HFFc6 (cell line): ENCODE measurements at regions not wholly inside any gene's neighbourhood (a gene's known extent, or its start where the extent isn't known, plus 50 kb on each side); places are given as distances from the start of the nearest gene placed in this dataset.

ENCODE experiments used
- DNase-seq: peaks from one replicate; pipeline ENCODE4 v3.0.0-alpha.2; 2018
- H3K27ac Mint-ChIP-seq: 2 replicates; pipeline ENCODE4 v1.8.0; 2020; ENCODE audit warnings: mild to moderate bottlenecking, mixed read lengths
- H3K27me3 Mint-ChIP-seq: 2 replicates; pipeline ENCODE4 v1.8.0; 2021; ENCODE audit warnings: mild to moderate bottlenecking, moderate library complexity, mixed read lengths; ENCODE audit not compliant: insufficient read depth
- H3K36me3 Mint-ChIP-seq: 2 replicates; pipeline ENCODE4 v1.8.0; 2021; ENCODE audit warnings: low read depth, mixed read lengths
- H3K4me1 Mint-ChIP-seq: 2 replicates; pipeline ENCODE4 v1.8.0; 2020; ENCODE audit warnings: low read depth, mixed read lengths
- H3K4me3 Mint-ChIP-seq: 2 replicates; pipeline ENCODE4 v1.8.0; 2020; ENCODE audit warnings: mild to moderate bottlenecking, moderate library complexity, mixed read lengths
- H3K9me3 Mint-ChIP-seq: 2 replicates; pipeline ENCODE4 v1.8.0; 2020; ENCODE audit warnings: mild to moderate bottlenecking, mixed read lengths
- TF ChIP-seq, protein P1 (sequence below): fragments of 200-600 bp; sonication (generic); IDR thresholded peaks from 2 replicates; pipeline ENCODE4 v1.5.0; 2021; ENCODE audit warnings: antibody characterized with exemption, mild to moderate bottlenecking

DNA sequence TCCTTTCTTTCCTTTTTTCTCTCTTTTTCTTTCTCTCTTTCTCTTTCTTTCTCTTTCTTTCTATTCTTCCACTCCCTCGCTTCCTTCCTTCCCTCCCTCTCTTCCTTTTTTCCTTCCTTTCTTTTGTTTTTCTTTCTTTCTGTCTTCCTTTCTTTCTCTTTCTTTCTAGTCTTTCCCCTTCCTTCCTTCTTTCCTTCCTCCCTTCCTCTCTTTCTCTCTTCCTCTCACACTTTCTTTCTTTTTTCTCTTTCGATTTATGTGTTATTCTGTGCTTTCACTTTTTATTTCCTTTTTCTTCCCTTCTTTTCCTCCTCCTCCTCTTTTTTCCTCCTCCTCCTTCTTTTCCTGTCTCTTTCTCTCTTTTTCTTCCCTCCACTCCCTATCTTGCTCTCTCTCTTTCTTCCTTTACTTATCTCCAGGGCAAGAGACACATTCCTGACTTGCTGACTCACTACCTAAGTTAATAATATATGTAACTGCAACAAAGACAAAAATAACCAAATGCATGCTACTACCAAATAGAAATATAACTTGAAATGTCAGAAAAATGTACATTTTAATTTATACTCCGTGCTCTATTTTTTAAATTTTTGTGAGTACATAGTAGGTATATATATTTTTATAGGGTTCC lies 445.5 kb downstream of the GABRG2 start:
- no peaks in the 10 kb centered on the region for H3K36me3 Mint-ChIP-seq
- no peak overlapping the region for H3K27ac Mint-ChIP-seq
- peaks cover 44% of the 10 kb centered on the region for H3K9me3 Mint-ChIP-seq
- TF ChIP-seq, protein P1, sequence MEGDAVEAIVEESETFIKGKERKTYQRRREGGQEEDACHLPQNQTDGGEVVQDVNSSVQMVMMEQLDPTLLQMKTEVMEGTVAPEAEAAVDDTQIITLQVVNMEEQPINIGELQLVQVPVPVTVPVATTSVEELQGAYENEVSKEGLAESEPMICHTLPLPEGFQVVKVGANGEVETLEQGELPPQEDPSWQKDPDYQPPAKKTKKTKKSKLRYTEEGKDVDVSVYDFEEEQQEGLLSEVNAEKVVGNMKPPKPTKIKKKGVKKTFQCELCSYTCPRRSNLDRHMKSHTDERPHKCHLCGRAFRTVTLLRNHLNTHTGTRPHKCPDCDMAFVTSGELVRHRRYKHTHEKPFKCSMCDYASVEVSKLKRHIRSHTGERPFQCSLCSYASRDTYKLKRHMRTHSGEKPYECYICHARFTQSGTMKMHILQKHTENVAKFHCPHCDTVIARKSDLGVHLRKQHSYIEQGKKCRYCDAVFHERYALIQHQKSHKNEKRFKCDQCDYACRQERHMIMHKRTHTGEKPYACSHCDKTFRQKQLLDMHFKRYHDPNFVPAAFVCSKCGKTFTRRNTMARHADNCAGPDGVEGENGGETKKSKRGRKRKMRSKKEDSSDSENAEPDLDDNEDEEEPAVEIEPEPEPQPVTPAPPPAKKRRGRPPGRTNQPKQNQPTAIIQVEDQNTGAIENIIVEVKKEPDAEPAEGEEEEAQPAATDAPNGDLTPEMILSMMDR: no peak
- H3K4me1 Mint-ChIP-seq: no peaks in the 10 kb centered on the region
- no peaks in the 10 kb centered on the region; the same call in 1 of the 2 replicates for H3K27me3 Mint-ChIP-seq
- H3K4me3 Mint-ChIP-seq: no peak overlapping the region
- no peak for DNase-seq

DNA sequence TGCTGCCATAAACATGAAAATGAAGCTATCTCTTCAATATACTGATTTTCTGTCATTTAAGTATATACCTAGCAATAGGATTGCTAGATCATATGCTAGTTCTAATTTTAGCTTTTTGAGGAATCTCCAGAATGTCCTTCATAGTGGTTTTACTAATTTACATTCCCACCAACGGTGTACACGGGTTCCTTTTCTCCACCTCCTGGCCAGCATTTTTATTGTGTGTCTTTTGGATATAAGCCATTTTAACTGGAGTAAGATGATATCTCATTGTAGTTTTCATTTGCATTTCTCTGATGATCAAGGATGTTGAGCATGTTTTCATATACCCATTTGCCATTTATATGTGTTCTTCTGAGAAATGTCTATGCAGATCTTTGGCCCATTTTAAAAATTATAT lies 446.5 kb downstream of the GABRG2 start:
- Mint-ChIP-seq H3K4me3 (no peak overlapping the region), H3K4me1 (no peaks in the 10 kb centered on the region), H3K27me3 (no peaks in the 10 kb centered on the region; the same call in 1 of the 2 replicates), H3K36me3 (no peaks in the 10 kb centered on the region), H3K9me3 (peaks cover 50% of the 10 kb centered on the region), H3K27ac (no peak overlapping the region)
- DNase-seq: no peak
- TF ChIP-seq, protein P1: no peak

DNA sequence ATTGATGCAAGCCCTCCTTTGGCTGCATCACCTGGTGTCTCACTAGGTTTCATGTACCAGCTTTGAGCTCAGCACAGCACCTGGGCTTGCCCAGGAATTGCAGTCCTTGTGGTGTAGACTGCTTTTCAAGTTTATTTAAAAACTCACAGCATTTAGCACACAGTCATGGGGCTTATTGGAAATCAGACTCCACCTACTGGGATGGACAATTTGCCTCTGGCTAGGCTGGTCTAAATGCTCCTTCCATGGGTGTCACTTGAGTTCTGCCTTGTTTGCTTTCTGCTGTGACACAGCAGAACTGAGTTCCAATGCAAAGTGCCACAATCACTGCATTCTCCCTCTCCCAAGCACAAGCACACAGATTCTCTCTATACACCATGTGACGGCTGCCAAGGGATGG lies 453.3 kb downstream of the GABRG2 start:
- no peak overlapping the region for H3K27ac Mint-ChIP-seq
- peaks cover 70% of the 10 kb centered on the region for H3K9me3 Mint-ChIP-seq
- TF ChIP-seq, protein P1: no peak
- H3K36me3 Mint-ChIP-seq: no peaks in the 10 kb centered on the region
- no peak for DNase-seq
- no peaks in the 10 kb centered on the region for H3K4me1 Mint-ChIP-seq
- no peak overlapping the region for H3K4me3 Mint-ChIP-seq
- no peaks in the 10 kb centered on the region for H3K27me3 Mint-ChIP-seq

DNA sequence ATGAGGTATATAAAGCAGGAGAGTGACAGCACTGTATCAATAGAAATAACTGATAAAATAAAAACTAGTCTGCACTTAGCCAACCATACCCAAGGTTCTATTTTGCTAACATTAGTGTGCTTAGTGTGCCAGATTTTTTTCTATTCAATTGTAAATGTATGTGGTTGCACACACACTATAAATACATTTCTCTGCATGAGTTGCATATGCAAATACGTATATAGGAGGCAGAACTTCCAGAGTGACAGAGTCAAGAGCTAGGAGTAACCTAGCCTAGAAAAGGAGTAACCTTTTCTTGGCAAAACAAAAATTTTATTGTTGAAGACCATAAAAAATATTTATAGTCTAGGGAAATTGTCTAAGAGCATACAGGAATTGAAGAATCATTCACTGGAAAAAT lies 461.6 kb downstream of the GABRG2 start:
- TF ChIP-seq, protein P1: no peak
- H3K4me3 Mint-ChIP-seq: no peak overlapping the region
- DNase-seq: no peak
- peaks cover 37% of the 10 kb centered on the region for H3K9me3 Mint-ChIP-seq
- H3K36me3 Mint-ChIP-seq: no peaks in the 10 kb centered on the region
- no peaks in the 10 kb centered on the region for H3K27me3 Mint-ChIP-seq
- no peaks in the 10 kb centered on the region for H3K4me1 Mint-ChIP-seq
- H3K27ac Mint-ChIP-seq: no peak overlapping the region

DNA sequence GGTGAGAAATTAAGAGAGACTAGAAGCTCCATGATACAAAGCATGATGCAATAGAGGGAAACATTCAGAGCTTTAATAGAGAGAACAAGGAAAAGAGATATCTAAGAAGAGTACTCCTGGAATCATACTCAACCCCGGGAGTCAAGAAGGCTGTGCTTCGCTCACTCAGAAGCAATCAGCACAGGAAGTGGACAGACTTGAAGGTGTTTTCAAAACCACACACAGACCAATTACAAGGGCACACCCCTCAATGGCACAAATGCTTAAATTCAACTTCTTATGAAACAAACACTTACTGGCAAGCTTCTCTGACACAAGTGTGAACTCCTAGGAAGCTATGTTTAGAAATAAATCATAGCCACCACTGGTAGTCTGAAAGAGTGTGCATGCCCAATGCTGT lies 462.3 kb downstream of the GABRG2 start:
- TF ChIP-seq, protein P1: no peak
- peaks cover 31% of the 10 kb centered on the region for H3K9me3 Mint-ChIP-seq
- no peaks in the 10 kb centered on the region for H3K27me3 Mint-ChIP-seq
- no peak overlapping the region for H3K4me3 Mint-ChIP-seq
- DNase-seq: no peak
- H3K4me1 Mint-ChIP-seq: no peaks in the 10 kb centered on the region
- no peaks in the 10 kb centered on the region for H3K36me3 Mint-ChIP-seq
- no peak overlapping the region for H3K27ac Mint-ChIP-seq

DNA sequence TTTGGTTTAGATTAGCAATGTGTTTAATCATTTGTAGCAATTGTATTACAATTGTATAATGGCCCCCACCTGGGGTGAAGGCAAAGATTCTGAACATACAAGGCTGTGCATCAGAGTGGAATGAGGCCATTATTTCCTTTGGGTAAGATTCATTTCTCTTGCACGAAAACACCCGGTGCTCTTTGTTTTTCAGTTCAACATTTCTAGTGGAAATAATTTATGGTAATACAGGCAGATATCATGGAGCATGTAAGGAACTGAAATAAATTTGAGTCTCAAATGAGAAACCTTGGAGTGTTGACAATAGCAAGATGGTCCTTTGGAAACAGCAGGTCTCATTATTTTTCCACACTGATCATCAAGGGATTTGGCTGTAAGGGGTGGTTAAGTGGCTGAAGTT lies 475.9 kb downstream of the GABRG2 start:
- H3K36me3 Mint-ChIP-seq: peaks cover 5% of the 10 kb centered on the region
- no peaks in the 10 kb centered on the region; the same call in 1 of the 2 replicates for H3K27me3 Mint-ChIP-seq
- TF ChIP-seq, protein P1: no peak
- H3K27ac Mint-ChIP-seq: no peak overlapping the region
- DNase-seq: no peak
- peaks cover 32% of the 10 kb centered on the region for H3K9me3 Mint-ChIP-seq
- no peak overlapping the region for H3K4me3 Mint-ChIP-seq
- no peaks in the 10 kb centered on the region for H3K4me1 Mint-ChIP-seq
